ENCODE measurements at regions not wholly inside any gene's neighbourhood (a gene's known extent, or its start where the extent isn't known, plus 50 kb on each side); places are given as distances from the start of the nearest gene placed in this dataset.

DNA sequence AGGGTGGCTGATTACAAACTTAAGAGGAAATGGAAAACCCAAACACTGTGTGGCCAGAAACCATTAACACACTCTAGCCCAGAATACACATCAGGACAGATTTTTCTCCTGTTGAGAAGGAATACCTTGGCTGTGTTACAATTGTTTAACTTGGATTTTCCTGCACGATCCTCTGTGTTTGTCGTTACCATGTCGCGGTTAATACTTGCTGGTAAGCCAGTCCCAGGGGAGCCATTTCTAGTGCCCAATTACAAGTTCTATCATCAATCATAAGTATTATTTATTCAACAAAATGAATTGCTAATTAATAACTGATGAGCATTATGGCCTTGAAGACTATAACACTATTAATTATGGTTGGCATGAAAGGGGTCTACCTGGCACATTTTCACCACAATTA is 146.8 kb downstream of the LNPK start:
- TF ChIP-seq POLR2AphosphoS5 (IDR thresholded peaks at IDR 0.05; ENCODE audit: low read depth, low read length), result no peak
- no peak for TF ChIP-seq CTCF (IDR thresholded peaks at IDR 0.05 in 2 of 3, conservative IDR thresholded peaks at IDR 0.05 in 1 of 3; ENCODE audit: borderline replicate concordance in 1 of 3, insufficient read depth in 1 of 3, low read depth in 2 of 3, low read length in 2 of 3)
